ENCODE measurements at regions not wholly inside any gene's neighbourhood (a gene's known extent, or its start where the extent isn't known, plus 50 kb on each side); places are given as distances from the start of the nearest gene placed in this dataset.

DNA sequence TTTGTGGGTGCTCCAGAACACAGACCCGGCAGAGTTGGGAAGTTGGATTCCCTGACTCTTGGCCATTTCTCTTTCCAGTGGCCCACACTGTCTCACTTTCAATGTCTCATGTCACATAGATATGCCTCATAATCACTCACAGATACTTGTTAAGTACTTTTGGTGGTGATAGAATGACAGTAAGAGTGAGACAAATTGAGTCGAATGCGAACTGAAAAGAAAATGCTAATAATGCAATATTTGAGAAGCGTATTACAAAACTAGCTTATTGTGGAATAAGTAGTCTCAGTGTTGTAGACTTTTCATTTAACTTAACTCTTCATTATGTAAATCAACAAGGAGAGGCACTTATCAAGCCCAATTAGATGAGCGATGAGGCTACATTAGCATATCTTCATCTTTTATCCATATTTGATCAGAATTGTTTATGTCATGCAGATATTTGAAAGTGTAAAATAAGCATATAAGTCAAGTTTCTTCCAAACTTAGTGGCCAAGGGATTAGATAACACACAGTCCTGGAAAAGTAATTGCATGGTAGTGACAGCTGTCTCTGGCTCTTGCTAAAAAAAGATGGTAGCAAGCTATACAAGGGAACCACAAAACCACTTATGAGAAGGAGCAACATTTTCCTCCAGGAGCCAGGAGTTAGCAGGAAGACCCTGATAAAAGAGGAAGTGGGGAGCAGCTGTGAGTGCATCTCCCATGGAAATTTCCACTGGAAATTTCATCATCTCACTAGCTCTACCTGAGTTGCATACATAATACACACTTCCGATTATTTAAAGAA, 243.6 kb downstream of the ARRDC4 start:
- DNase-seq (no peak), ATAC-seq (no peak)
- H3K27me3 ChIP-seq (ENCODE audit: insufficient read depth in 3 of 3, low read length in 2 of 3) = peaks cover 0 to 2% (median 0%) of the 10 kb centered on the region in 3 donors
- TF ChIP-seq CTCF (IDR thresholded peaks at IDR 0.05) = no peak
- no peak overlapping the region for H3K4me3 ChIP-seq
- no peaks in the 10 kb centered on the region for H3K36me3 ChIP-seq (ENCODE audit: insufficient read depth in 1 of 2, low read depth in 1 of 2)
- WGBS, 3 donors = 90 to 94% (median 94%) methylated on average over 6 of the region's 6 CpGs
- no peak overlapping the region for H3K27ac ChIP-seq
- intact Hi-C loops (cut with DNase I) = no loop called here
- H3K4me1 ChIP-seq = no peaks in the 10 kb centered on the region
- H3K9me3 ChIP-seq = no peaks in the 10 kb centered on the region

- TF ChIP-seq CTCF (IDR thresholded peaks at IDR 0.05) = no peak
- Histone ChIP-seq H3K36me3 (ENCODE audit: insufficient read depth in 1 of 2, low read depth in 1 of 2) (no peaks in the 10 kb centered on the region), H3K9me3 (no peaks in the 10 kb centered on the region), H3K27ac (no peak overlapping the region), H3K4me1 (no peaks in the 10 kb centered on the region), H3K4me3 (no peak overlapping the region), H3K27me3 (ENCODE audit: insufficient read depth in 3 of 3, low read length in 2 of 3) (no peaks in the 10 kb centered on the region)
- intact Hi-C loops (cut with DNase I) = no loop called here
- no peak for ATAC-seq
- 53 to 70% (median 62%) methylated on average over 4 of the region's 4 CpGs for WGBS, 3 donors
- no peak for DNase-seq
Observed at GRCh38 chr15:98207928-98208327, 247.4 kb downstream of the ARRDC4 start.

GRCh38 chr15:98213346-98213979, 253.0 kb downstream of the ARRDC4 start:
- Histone ChIP-seq H3K36me3 (ENCODE audit: insufficient read depth in 1 of 2, low read depth in 1 of 2) (no peaks in the 10 kb centered on the region), H3K9me3 (no peaks in the 10 kb centered on the region), H3K4me3 (no peak overlapping the region), H3K4me1 (no peaks in the 10 kb centered on the region), H3K27me3 (ENCODE audit: insufficient read depth in 3 of 3, low read length in 2 of 3) (no peaks in the 10 kb centered on the region), H3K27ac (no peak overlapping the region)
- ATAC-seq (no peak), DNase-seq (no peak)
- 72 to 91% (median 87%) methylated on average over 6 of the region's 6 CpGs for WGBS, 3 donors
- no peak for TF ChIP-seq CTCF (IDR thresholded peaks at IDR 0.05)
- intact Hi-C loops (cut with DNase I) = no loop called here

- intact Hi-C loops (cut with DNase I) = no loop called here
- ATAC-seq (no peak), DNase-seq (no peak)
- Histone ChIP-seq H3K4me1 (no peaks in the 10 kb centered on the region), H3K9me3 (no peaks in the 10 kb centered on the region), H3K27ac (no peak overlapping the region), H3K27me3 (ENCODE audit: insufficient read depth in 3 of 3, low read length in 2 of 3) (no peaks in the 10 kb centered on the region), H3K36me3 (ENCODE audit: insufficient read depth in 1 of 2, low read depth in 1 of 2) (no peaks in the 10 kb centered on the region), H3K4me3 (no peak overlapping the region)
- WGBS, 3 donors = 35 to 38% (median 37%) methylated on average over 4 of the region's 4 CpGs
- no peak for TF ChIP-seq CTCF (IDR thresholded peaks at IDR 0.05)
Observed at GRCh38 chr15:98216166-98216565, 255.7 kb downstream of the ARRDC4 start.

Data from psoas muscle (tissue), 7 donors.